Type B pancreatic cell (in vitro differentiated cells): ENCODE measurements at regions not wholly inside any gene's neighbourhood (a gene's known extent, or its start where the extent isn't known, plus 50 kb on each side); places are given as distances from the start of the nearest gene placed in this dataset.

ENCODE experiments used
- DNase-seq: peaks from one replicate; pipeline ENCODE4 v3.0.0; 2021; ENCODE audit warnings: mixed read lengths; ENCODE audit not compliant: unreplicated experiment; ENCODE audit errors: extremely low spot score
- H3K27ac Mint-ChIP-seq: 2 replicates; pipeline ENCODE4 v1.8.0; 2021; ENCODE audit warnings: mild to moderate bottlenecking, mixed read lengths
- H3K27me3 Mint-ChIP-seq: 2 replicates; pipeline ENCODE4 v1.8.0; 2021; ENCODE audit warnings: mixed read lengths
- H3K36me3 Mint-ChIP-seq: 2 replicates; pipeline ENCODE4 v1.8.0; 2021; ENCODE audit warnings: mixed read lengths
- H3K4me1 Mint-ChIP-seq: one replicate; pipeline ENCODE4 v1.8.0; 2021; ENCODE audit warnings: mixed read lengths; ENCODE audit not compliant: unreplicated experiment
- H3K4me3 Mint-ChIP-seq: 2 replicates; pipeline ENCODE4 v1.8.0; 2021; ENCODE audit warnings: mild to moderate bottlenecking, mixed read lengths
- H3K9me3 Mint-ChIP-seq: 2 replicates; pipeline ENCODE4 v1.8.0; 2021; ENCODE audit warnings: mixed read lengths
- CTCF ChIP-seq: fragments of 200-600 bp; sonication (generic); conservative IDR thresholded peaks from 2 replicates; pipeline ENCODE4 v1.5.0; 2021; ENCODE audit warnings: antibody characterized with exemption, mild to moderate bottlenecking

- no peak for TF ChIP-seq CTCF
- no peaks in the 10 kb centered on the region for H3K27me3 Mint-ChIP-seq
- peaks cover 6% of the 10 kb centered on the region for H3K4me1 Mint-ChIP-seq
- H3K4me3 Mint-ChIP-seq, result no peak overlapping the region
- H3K9me3 Mint-ChIP-seq, result no peaks in the 10 kb centered on the region
- no peak overlapping the region for H3K27ac Mint-ChIP-seq
- no peaks in the 10 kb centered on the region for H3K36me3 Mint-ChIP-seq
- no peak for DNase-seq
Observed at GRCh38 chr2:52698408-52698807, 1069.2 kb upstream of the CHAC2 start.

GRCh38 chr2:52697690-52698089 is 1069.9 kb upstream of the CHAC2 start:
- Mint-ChIP-seq H3K9me3 (no peaks in the 10 kb centered on the region), H3K36me3 (no peaks in the 10 kb centered on the region), H3K4me1 (peaks cover 2% of the 10 kb centered on the region), H3K27ac (no peak overlapping the region), H3K27me3 (no peaks in the 10 kb centered on the region), H3K4me3 (no peak overlapping the region)
- no peak for TF ChIP-seq CTCF
- no peak for DNase-seq

- no peaks in the 10 kb centered on the region for H3K9me3 Mint-ChIP-seq
- no peak overlapping the region for H3K4me3 Mint-ChIP-seq
- no peaks in the 10 kb centered on the region for H3K4me1 Mint-ChIP-seq
- no peak overlapping the region for H3K27ac Mint-ChIP-seq
- H3K27me3 Mint-ChIP-seq, result no peaks in the 10 kb centered on the region
- no peak for DNase-seq
- TF ChIP-seq CTCF, result no peak
- no peaks in the 10 kb centered on the region for H3K36me3 Mint-ChIP-seq
Observed at GRCh38 chr2:52695731-52696130, 1071.9 kb upstream of the CHAC2 start.

GRCh38 chr2:52686935-52687334 is 1080.7 kb upstream of the CHAC2 start:
- H3K4me1 Mint-ChIP-seq, result peaks cover 5% of the 10 kb centered on the region
- no peak overlapping the region for H3K27ac Mint-ChIP-seq
- H3K9me3 Mint-ChIP-seq, result peaks cover 6% of the 10 kb centered on the region
- no peak for DNase-seq
- no peak overlapping the region for H3K4me3 Mint-ChIP-seq
- H3K36me3 Mint-ChIP-seq, result no peaks in the 10 kb centered on the region
- H3K27me3 Mint-ChIP-seq, result no peaks in the 10 kb centered on the region
- no peak for TF ChIP-seq CTCF

- no peak overlapping the region for H3K27ac Mint-ChIP-seq
- H3K4me3 Mint-ChIP-seq, result no peak overlapping the region
- H3K4me1 Mint-ChIP-seq, result no peaks in the 10 kb centered on the region
- no peaks in the 10 kb centered on the region for H3K36me3 Mint-ChIP-seq
- DNase-seq, result no peak
- no peak for TF ChIP-seq CTCF
- H3K27me3 Mint-ChIP-seq, result no peaks in the 10 kb centered on the region
- H3K9me3 Mint-ChIP-seq, result peaks cover 11% of the 10 kb centered on the region
Observed at GRCh38 chr2:52676056-52676455, 1091.5 kb upstream of the CHAC2 start.

- no peaks in the 10 kb centered on the region for H3K27me3 Mint-ChIP-seq
- no peak overlapping the region for H3K4me3 Mint-ChIP-seq
- no peaks in the 10 kb centered on the region for H3K4me1 Mint-ChIP-seq
- no peak overlapping the region for H3K27ac Mint-ChIP-seq
- TF ChIP-seq CTCF, result no peak
- H3K36me3 Mint-ChIP-seq, result no peaks in the 10 kb centered on the region
- no peak for DNase-seq
- H3K9me3 Mint-ChIP-seq, result peaks cover 11% of the 10 kb centered on the region
Observed at GRCh38 chr2:52668724-52669123, 1098.9 kb upstream of the CHAC2 start.
